ENCODE measurements at regions not wholly inside any gene's neighbourhood (a gene's known extent, or its start where the extent isn't known, plus 50 kb on each side); places are given as distances from the start of the nearest gene placed in this dataset.

DNA sequence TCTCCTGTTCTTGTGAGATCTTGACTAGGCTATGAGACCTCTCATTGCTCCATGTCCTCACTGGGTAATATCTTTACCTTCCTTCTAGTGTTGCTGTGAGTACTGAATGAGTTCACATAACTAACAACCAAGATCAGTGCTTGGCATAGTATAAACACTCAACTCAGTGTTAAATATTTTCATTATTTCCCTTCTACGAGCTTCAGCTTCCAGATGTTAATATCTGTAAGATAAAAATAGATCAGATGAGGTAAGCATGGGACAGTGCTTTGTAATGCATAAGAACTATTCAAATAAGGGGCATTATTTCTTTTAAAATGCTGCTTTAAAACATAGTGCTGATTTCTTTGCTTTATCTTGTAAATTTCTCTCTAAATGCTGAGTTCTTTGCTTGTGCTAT lies 130.8 kb downstream of the DIPK2A start:
- intact Hi-C loops (cut with DNase I): no loop called here
- DNase-seq (no peak), ATAC-seq (no peak)
- H3K36me3 ChIP-seq (ENCODE audit: insufficient read depth in 1 of 2, low read depth in 1 of 2): no peaks in the 10 kb centered on the region
- WGBS, 3 donors: 29 to 35% (median 30%) methylated on average over 1 of the region's 1 CpG
- H3K9me3 ChIP-seq: peaks cover 5% of the 10 kb centered on the region
- TF ChIP-seq, protein P1, sequence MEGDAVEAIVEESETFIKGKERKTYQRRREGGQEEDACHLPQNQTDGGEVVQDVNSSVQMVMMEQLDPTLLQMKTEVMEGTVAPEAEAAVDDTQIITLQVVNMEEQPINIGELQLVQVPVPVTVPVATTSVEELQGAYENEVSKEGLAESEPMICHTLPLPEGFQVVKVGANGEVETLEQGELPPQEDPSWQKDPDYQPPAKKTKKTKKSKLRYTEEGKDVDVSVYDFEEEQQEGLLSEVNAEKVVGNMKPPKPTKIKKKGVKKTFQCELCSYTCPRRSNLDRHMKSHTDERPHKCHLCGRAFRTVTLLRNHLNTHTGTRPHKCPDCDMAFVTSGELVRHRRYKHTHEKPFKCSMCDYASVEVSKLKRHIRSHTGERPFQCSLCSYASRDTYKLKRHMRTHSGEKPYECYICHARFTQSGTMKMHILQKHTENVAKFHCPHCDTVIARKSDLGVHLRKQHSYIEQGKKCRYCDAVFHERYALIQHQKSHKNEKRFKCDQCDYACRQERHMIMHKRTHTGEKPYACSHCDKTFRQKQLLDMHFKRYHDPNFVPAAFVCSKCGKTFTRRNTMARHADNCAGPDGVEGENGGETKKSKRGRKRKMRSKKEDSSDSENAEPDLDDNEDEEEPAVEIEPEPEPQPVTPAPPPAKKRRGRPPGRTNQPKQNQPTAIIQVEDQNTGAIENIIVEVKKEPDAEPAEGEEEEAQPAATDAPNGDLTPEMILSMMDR (IDR thresholded peaks at IDR 0.05): no peak
- no peaks in the 10 kb centered on the region for H3K4me1 ChIP-seq
- H3K4me3 ChIP-seq: no peak overlapping the region
- no peaks in the 10 kb centered on the region for H3K27me3 ChIP-seq (ENCODE audit: insufficient read depth in 3 of 3, low read length in 2 of 3)
- H3K27ac ChIP-seq: no peak overlapping the region

DNA sequence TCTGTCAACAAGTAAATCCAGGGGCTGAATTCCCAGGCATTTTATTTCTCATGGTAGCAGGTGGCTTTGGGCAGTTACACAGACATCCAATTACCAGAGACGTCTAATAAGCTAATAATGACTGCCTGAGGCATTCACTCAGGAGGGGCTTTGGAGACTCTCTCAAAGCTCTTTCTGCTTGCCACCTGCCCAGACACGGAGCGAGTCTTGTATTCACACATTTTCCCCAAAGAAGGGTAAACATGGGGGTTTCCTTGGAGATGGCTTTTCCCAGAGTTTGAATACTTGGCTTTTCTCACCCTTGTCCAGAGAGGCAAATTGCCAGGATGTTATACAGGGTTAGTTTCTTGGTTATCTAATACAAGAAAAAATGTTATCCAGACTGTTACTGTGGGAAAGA lies 132.6 kb downstream of the DIPK2A start:
- 18 to 37% (median 25%) methylated on average over 3 of the region's 3 CpGs for WGBS, 3 donors
- no peaks in the 10 kb centered on the region for H3K27me3 ChIP-seq (ENCODE audit: insufficient read depth in 3 of 3, low read length in 2 of 3)
- intact Hi-C loops (cut with DNase I): no loop called here
- H3K4me1 ChIP-seq: no peaks in the 10 kb centered on the region
- H3K4me3 ChIP-seq: no peak overlapping the region
- H3K36me3 ChIP-seq (ENCODE audit: insufficient read depth in 1 of 2, low read depth in 1 of 2): no peaks in the 10 kb centered on the region
- TF ChIP-seq, protein P1 (IDR thresholded peaks at IDR 0.05): no peak
- no peak overlapping the region for H3K27ac ChIP-seq
- no peak for DNase-seq
- H3K9me3 ChIP-seq: peaks cover 5% of the 10 kb centered on the region
- ATAC-seq: no peak

DNA sequence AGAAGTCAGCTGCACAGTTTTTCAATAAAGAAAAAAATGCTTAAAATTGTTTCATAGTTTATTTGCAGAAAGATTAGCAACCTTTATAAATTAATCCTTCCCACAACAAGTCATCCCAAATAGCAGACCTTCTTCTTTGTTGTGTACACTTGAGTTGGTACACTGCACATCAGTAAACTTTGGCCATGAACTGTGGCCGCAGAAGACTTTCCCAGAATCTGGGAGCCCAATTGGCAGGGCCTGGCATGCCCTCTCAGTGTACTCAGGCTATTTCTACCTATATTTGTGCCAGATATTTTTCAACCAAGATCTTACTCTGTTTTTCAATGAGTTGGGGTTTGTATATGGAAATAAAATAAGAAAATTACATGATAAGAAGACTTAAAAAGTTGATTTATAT lies 133.1 kb downstream of the DIPK2A start:
- no peak for ATAC-seq

DNA sequence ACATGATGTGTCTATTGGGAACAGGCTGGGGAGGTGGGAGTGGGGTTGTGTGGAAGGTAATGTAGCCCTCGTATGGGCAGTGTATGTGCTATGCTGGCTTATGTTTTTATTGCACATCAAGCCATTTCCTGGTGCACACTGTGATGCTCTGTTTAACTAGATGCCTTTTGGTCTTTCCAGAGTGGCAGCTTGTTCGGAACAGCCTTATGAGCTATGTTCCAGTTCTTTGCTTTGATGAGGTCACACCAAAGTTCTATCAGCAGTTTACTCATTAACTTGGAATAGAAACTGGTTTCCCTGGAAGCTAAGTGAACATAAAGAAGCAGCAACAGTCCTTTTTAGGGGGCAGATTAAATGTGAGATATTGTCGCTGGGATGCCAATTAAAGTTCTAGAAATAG lies 133.9 kb downstream of the DIPK2A start:
- no peak overlapping the region for H3K27ac ChIP-seq
- intact Hi-C loops (cut with DNase I): no loop called here
- TF ChIP-seq, protein P1 (IDR thresholded peaks at IDR 0.05): no peak
- no peaks in the 10 kb centered on the region for H3K36me3 ChIP-seq (ENCODE audit: insufficient read depth in 1 of 2, low read depth in 1 of 2)
- no peak for DNase-seq
- H3K9me3 ChIP-seq: no peaks in the 10 kb centered on the region
- peak in 1 of 4 donors; percentile 33 for ATAC-seq
- 59 to 80% (median 73%) methylated on average over 3 of the region's 3 CpGs for WGBS, 3 donors
- H3K27me3 ChIP-seq (ENCODE audit: insufficient read depth in 3 of 3, low read length in 2 of 3): no peaks in the 10 kb centered on the region
- H3K4me3 ChIP-seq: no peak overlapping the region
- no peaks in the 10 kb centered on the region for H3K4me1 ChIP-seq

More for the DNA sequence above, 133.1 kb downstream of the DIPK2A start:
- no peak overlapping the region for H3K27ac ChIP-seq
- no peak overlapping the region for H3K4me3 ChIP-seq
- DNase-seq: no peak
- 54 to 82% (median 72%) methylated on average over 1 of the region's 1 CpG for WGBS, 3 donors
- peaks cover under 1% of the 10 kb centered on the region for H3K9me3 ChIP-seq
- intact Hi-C loops (cut with DNase I): no loop called here
- H3K36me3 ChIP-seq (ENCODE audit: insufficient read depth in 1 of 2, low read depth in 1 of 2): no peaks in the 10 kb centered on the region
- TF ChIP-seq, protein P1 (IDR thresholded peaks at IDR 0.05): no peak
- no peaks in the 10 kb centered on the region for H3K27me3 ChIP-seq (ENCODE audit: insufficient read depth in 3 of 3, low read length in 2 of 3)
- no peaks in the 10 kb centered on the region for H3K4me1 ChIP-seq

DNA sequence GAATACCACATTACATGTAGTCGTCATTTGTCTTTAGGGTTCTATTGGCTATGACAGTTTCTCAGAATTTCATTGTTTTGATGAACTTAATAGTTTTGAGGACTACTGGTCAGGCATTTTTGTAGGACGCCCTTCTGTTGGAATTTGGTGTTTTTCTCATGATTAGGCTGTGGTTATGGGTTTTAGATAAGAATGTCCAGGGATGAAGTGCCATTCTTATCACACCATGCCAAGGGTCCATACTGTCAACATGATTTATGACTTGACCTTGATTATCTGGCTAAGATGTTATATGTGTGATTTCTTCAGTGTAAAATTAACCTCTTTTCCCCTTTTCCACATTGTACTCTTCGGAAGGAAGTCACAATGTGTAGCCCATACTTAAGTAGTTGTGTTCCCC lies 135.3 kb downstream of the DIPK2A start:
- intact Hi-C loops (cut with DNase I): no loop called here
- no peaks in the 10 kb centered on the region for H3K36me3 ChIP-seq (ENCODE audit: insufficient read depth in 1 of 2, low read depth in 1 of 2)
- H3K27me3 ChIP-seq (ENCODE audit: insufficient read depth in 3 of 3, low read length in 2 of 3): no peaks in the 10 kb centered on the region
- TF ChIP-seq, protein P1 (IDR thresholded peaks at IDR 0.05): no peak
- H3K4me1 ChIP-seq: no peaks in the 10 kb centered on the region
- ATAC-seq (no peak), DNase-seq (no peak)
- H3K4me3 ChIP-seq: no peak overlapping the region
- H3K27ac ChIP-seq: no peak overlapping the region
- WGBS, 3 donors: 80 to 90% (median 83%) methylated on average over 3 of the region's 3 CpGs
- H3K9me3 ChIP-seq: no peaks in the 10 kb centered on the region
